Activated T-cell treated with anti-CD3 and anti-CD28 coated beads, Interleukin-2, amount 50 U/mL, for 72 hours (primary cell): ENCODE measurements at regions not wholly inside any gene's neighbourhood (a gene's known extent, or its start where the extent isn't known, plus 50 kb on each side); places are given as distances from the start of the nearest gene placed in this dataset.
"Not testable (repeated sequence)": the region's sequence is repeated elsewhere in the genome, so short reads cannot be mapped to it uniquely, and the experiment has no call there.

Experiments
- ATAC-seq, 2 donors: fragments of 150-1000 bp; cut with Tn5 transposase; replicated peaks in 1 of 2; 2 replicates each; pipeline ENCODE4 v1.10.0; 2021; ENCODE audit warnings: moderate library complexity in 2 of 2, mild to moderate bottlenecking in 1 of 2
- DNase-seq, 2 donors: peaks; one replicate each; pipeline ENCODE4 v3.0.0; 2021 to 2022; ENCODE audit warnings: mixed read lengths in 1 of 2
- H3K27ac Mint-ChIP-seq: one replicate; pipeline ENCODE4 v1.8.0; 2022; ENCODE audit warnings: mild to moderate bottlenecking, moderate library complexity, mixed read lengths
- H3K27me3 Mint-ChIP-seq: one replicate; pipeline ENCODE4 v1.8.0; 2022; ENCODE audit warnings: low read depth, mixed read lengths
- H3K36me3 Mint-ChIP-seq, 2 donors: one replicate each; pipeline ENCODE4 v1.8.0; 2022; ENCODE audit warnings: mixed read lengths in 2 of 2, mild to moderate bottlenecking in 1 of 2; ENCODE audit not compliant: insufficient read depth in 2 of 2
- H3K4me1 Mint-ChIP-seq: one replicate; pipeline ENCODE4 v1.8.0; 2022; ENCODE audit warnings: low read depth, mixed read lengths
- H3K4me3 Mint-ChIP-seq, 2 donors: one replicate each; pipeline ENCODE4 v1.8.0; 2022; ENCODE audit warnings: mild to moderate bottlenecking in 2 of 2, mixed read lengths in 2 of 2, moderate library complexity in 2 of 2
- H3K9me3 Mint-ChIP-seq, 2 donors: one replicate each; pipeline ENCODE4 v1.8.0; 2022; ENCODE audit warnings: mixed read lengths in 2 of 2

DNA sequence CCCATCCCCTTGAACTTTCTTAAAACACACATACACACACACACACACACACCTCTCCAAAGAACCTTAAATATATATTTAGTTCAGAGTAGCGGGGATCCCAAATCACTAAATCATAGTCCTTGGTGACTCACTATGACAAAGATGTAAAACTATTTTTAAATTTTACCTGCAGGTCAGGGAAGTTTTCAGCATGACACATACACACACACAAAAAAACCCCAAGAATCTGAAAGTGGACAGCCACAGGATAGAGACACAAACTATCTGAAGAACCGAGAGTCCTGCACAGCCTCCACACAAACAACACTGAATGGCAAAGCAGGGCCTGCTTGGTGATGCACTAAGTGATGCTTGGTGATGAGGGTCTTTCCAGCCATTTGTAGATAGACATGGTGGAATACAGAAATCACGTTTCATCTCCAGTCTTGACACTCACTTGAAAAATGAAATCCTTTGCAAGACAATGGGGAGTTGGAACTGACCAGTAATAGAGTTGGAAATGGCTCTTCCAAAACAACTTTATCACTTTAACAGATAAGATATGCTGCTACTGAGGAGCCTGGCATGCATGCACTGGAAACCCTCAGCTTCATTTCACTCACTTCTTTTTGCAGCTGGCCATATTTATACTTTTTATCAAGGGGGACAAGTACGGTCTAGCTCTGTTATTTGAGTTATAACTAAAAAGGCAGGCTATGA, 307.3 kb downstream of the RAPGEF2 start:
- no peaks in the 10 kb centered on the region for H3K36me3 Mint-ChIP-seq
- H3K27ac Mint-ChIP-seq: no peak overlapping the region
- no peaks in the 10 kb centered on the region for H3K4me1 Mint-ChIP-seq
- DNase-seq (no peak), ATAC-seq (no peak)
- H3K4me3 Mint-ChIP-seq: no peak overlapping the region
- H3K27me3 Mint-ChIP-seq: no peaks in the 10 kb centered on the region
- H3K9me3 Mint-ChIP-seq: peaks cover 0 to 3% of the 10 kb centered on the region in 2 donors

DNA sequence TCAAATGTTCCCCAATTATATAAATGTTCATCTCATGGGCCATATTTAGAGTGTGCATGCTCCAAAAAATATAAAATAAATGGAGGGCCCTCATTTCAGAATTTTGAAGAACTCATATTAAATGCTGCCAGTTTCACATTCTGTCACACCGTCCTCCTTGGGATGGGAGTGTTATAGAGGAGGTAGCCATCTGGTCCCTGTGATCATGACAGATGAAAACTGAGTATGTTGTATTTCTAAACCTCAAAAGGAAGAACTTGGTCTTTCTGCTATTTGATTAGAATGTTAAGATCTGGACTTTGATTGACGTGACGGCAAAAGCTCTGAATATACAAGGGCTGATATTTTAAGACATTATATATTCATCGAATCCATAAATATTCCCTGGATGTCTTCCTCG, 308.0 kb downstream of the RAPGEF2 start:
- Mint-ChIP-seq H3K27ac (no peak overlapping the region), H3K36me3 (no peaks in the 10 kb centered on the region), H3K4me1 (no peaks in the 10 kb centered on the region), H3K4me3 (no peak overlapping the region), H3K27me3 (no peaks in the 10 kb centered on the region), H3K9me3 (peaks cover 0 to 3% of the 10 kb centered on the region in 2 donors)
- ATAC-seq: no peak
- no peak for DNase-seq

- Mint-ChIP-seq H3K4me1 (peaks cover 4% of the 10 kb centered on the region), H3K27ac (no peak overlapping the region), H3K27me3 (no peaks in the 10 kb centered on the region), H3K4me3 (no peak overlapping the region), H3K9me3 (no peaks in the 10 kb centered on the region), H3K36me3 (no peaks in the 10 kb centered on the region)
- ATAC-seq (no peak), DNase-seq (no peak)
Measured at GRCh38 chr4:159413306-159413943, 310.5 kb downstream of the RAPGEF2 start.

DNA sequence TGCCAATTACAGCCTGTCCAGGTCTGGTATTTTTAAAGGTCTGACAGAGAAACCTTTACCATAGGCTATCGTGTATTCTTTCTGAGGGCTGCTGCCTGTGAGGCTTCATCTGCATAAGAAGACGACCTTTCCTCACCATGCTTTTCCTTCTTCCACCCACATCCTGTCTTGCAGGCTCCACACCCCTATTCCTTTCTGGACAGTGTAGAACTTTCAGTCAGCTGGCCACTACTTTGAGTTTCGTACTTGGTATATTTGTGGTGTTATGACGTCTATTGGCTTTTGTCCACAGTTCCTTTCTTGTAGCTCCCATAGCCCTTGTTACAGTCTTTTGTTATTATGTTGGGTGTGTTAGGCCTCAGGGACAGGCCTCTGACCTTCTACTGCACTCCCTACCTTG, 311.4 kb downstream of the RAPGEF2 start:
- Mint-ChIP-seq H3K27ac (no peak overlapping the region), H3K4me3 (no peak overlapping the region), H3K9me3 (no peaks in the 10 kb centered on the region), H3K36me3 (no peaks in the 10 kb centered on the region), H3K27me3 (no peaks in the 10 kb centered on the region), H3K4me1 (peaks cover 4% of the 10 kb centered on the region)
- DNase-seq: no peak
- ATAC-seq: no peak

- no peaks in the 10 kb centered on the region for H3K27me3 Mint-ChIP-seq
- peaks cover 4% of the 10 kb centered on the region for H3K4me1 Mint-ChIP-seq
- H3K27ac Mint-ChIP-seq: no peak overlapping the region
- ATAC-seq: no peak
- no peaks in the 10 kb centered on the region for H3K36me3 Mint-ChIP-seq
- peaks cover 0 to 1% of the 10 kb centered on the region in 2 donors for H3K9me3 Mint-ChIP-seq
- DNase-seq: no peak
- H3K4me3 Mint-ChIP-seq: no peak overlapping the region
Measured at GRCh38 chr4:159416073-159416472, 313.2 kb downstream of the RAPGEF2 start.

DNA sequence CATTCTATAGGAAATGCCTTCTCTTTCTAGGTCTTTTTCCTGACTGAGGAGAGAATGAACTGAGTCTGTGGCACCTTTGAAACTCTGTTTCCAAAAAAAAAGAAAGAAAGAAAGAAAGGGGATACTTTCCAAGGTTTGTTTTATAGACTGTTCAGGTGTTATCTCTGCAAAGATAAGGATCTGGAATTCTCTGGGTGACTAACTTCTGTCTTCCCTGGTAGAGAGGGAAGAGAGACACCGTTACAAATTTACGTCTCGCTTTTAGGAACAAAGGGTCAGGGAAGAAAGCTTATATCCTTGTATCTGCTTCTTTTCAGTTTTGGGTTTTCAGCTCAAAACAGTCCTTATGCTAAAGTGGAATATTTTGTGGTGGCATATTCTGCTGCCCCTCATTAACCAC, 314.1 kb downstream of the RAPGEF2 start:
- no peak for ATAC-seq
- H3K27ac Mint-ChIP-seq: no peak overlapping the region
- no peaks in the 10 kb centered on the region for H3K27me3 Mint-ChIP-seq
- DNase-seq: no peak
- no peaks in the 10 kb centered on the region for H3K36me3 Mint-ChIP-seq
- H3K4me1 Mint-ChIP-seq: peaks cover 4% of the 10 kb centered on the region
- no peak overlapping the region for H3K4me3 Mint-ChIP-seq
- H3K9me3 Mint-ChIP-seq: peaks cover 0 to 1% of the 10 kb centered on the region in 2 donors

DNA sequence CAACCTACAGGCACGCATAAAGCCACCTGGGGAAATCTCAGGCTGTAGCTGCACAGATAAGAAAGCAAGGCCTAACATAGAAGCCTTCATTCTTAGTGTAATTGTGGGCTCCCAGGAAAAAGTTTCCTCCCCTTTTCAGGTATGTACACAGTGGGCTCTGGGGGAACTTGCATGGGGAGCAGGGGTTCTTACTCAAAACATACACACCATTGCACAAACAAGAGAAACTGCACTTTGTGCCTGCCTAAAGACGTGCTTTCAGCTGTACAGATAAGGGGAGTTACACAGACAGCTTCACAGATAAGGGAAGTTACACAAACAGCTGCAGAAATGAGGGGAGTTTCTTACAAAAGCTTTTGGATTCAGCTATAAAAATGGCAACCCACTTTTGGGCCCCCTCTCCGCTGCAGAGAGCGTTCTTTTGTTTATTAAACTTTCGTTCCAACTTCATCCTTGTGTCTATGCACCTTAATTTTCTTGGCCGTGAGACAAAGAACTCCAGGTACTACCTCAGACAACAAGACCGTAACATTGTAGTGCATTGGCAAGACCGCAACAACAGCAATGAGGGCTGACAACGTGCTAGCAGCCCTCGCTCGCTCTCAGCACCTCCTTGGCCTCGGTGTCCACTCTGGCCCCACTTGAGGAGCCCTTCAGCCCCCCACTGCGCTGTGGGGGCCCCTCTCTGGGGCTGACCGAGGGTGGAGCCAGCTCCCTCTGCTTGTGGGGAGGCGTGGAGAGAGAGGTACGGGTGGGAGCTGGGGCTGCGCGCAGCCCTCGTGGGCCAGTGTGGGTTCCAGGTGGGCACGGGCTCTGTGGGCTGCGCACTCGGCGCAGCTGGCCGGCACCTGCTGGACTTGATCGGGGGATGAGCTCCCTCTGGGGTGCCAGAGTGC, 317.5 kb downstream of the RAPGEF2 start:
- DNase-seq: no peak
- no peak for ATAC-seq
- Mint-ChIP-seq H3K9me3 (peaks cover 0 to 1% of the 10 kb centered on the region in 2 donors), H3K27ac (no peak overlapping the region), H3K4me3 (no peak overlapping the region), H3K36me3 (no peaks in the 10 kb centered on the region), H3K27me3 (no peaks in the 10 kb centered on the region), H3K4me1 (peaks cover 4% of the 10 kb centered on the region)

DNA sequence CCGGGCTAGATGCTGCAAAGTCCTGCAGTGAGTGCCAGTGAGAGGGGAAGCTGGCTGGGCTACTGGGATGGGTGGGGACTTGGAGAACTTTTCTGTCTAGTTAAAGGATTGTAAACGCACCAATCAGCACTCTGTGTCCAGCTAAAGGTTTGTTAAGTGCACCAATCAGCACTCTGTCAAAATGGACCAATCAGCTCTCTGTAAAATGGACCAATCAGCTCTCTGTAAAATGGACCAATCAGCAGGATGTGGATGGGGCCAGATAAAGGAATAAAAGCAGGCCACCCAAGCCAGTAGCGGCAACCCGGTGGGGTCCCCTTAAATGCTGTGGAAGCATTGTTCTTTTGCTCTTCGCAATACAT, 318.2 kb downstream of the RAPGEF2 start:
- not testable (repeated sequence) for H3K27me3 Mint-ChIP-seq, DNase-seq, ATAC-seq

GRCh38 chr4:159422019-159422418, 319.1 kb downstream of the RAPGEF2 start:
- ATAC-seq (no peak), DNase-seq (no peak)
- Mint-ChIP-seq H3K27ac (no peak overlapping the region), H3K36me3 (no peaks in the 10 kb centered on the region), H3K9me3 (peaks cover 0 to 1% of the 10 kb centered on the region in 2 donors), H3K27me3 (no peaks in the 10 kb centered on the region), H3K4me1 (peaks cover 4% of the 10 kb centered on the region), H3K4me3 (no peak overlapping the region)

More for the DNA sequence above, 318.2 kb downstream of the RAPGEF2 start:
- H3K36me3 Mint-ChIP-seq, H3K27ac Mint-ChIP-seq, H3K4me1 Mint-ChIP-seq, H3K4me3 Mint-ChIP-seq, H3K9me3 Mint-ChIP-seq: not testable (repeated sequence)

GRCh38 chr4:159422626-159423025, 319.7 kb downstream of the RAPGEF2 start:
- Mint-ChIP-seq H3K27ac (no peak overlapping the region), H3K9me3 (peaks cover 0 to 1% of the 10 kb centered on the region in 2 donors), H3K36me3 (no peaks in the 10 kb centered on the region), H3K4me3 (no peak overlapping the region), H3K27me3 (no peaks in the 10 kb centered on the region), H3K4me1 (no peaks in the 10 kb centered on the region)
- DNase-seq (no peak), ATAC-seq (no peak)

DNA sequence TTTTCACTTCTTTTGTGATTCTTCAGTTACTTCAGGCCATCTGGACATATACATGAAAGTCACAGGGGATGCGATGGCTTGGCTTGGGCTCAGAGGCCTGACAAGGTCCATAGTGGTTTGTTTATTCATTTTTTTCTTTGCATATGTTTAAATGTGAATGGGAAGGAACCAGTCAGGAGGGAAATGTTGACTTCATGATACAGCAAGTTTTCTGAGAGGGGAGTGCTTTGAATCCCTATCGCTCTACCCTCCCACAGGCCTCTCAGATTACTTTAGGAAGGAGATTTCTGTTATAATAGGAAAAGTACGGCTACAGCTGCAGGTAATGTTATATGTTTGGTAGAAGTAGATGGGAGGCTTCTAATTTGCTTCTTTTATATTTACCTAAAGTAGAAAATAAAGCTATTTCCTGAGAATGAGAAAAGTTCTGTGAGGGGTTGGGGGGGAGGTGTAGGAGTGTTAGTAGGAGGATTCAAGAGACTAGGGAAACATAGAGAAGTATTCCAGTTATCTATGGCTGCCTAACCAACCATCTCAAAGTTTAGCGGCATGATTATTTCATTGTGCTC, 322.9 kb downstream of the RAPGEF2 start:
- H3K27me3 Mint-ChIP-seq: no peaks in the 10 kb centered on the region
- H3K36me3 Mint-ChIP-seq: no peaks in the 10 kb centered on the region
- no peak overlapping the region for H3K27ac Mint-ChIP-seq
- no peaks in the 10 kb centered on the region for H3K9me3 Mint-ChIP-seq
- H3K4me1 Mint-ChIP-seq: peaks cover 10% of the 10 kb centered on the region
- DNase-seq (no peak), ATAC-seq (no peak)
- H3K4me3 Mint-ChIP-seq: no peak overlapping the region

- no peak for DNase-seq
- Mint-ChIP-seq H3K27me3 (no peaks in the 10 kb centered on the region), H3K4me1 (peaks cover 10% of the 10 kb centered on the region), H3K36me3 (no peaks in the 10 kb centered on the region), H3K27ac (no peak overlapping the region), H3K9me3 (no peaks in the 10 kb centered on the region), H3K4me3 (no peak overlapping the region)
- no peak for ATAC-seq
Measured at GRCh38 chr4:159428293-159428692, 325.4 kb downstream of the RAPGEF2 start.
